Tibial nerve (tissue), 4 donors: ENCODE measurements at regions not wholly inside any gene's neighbourhood (a gene's known extent, or its start where the extent isn't known, plus 50 kb on each side); places are given as distances from the start of the nearest gene placed in this dataset.
"Not testable (repeated sequence)": the region's sequence is repeated elsewhere in the genome, so short reads cannot be mapped to it uniquely, and the experiment has no call there.

Experiments
- DNase-seq, 2 donors: peaks; one replicate each; pipeline ENCODE4 v3.0.0-alpha.2; 2019; ENCODE audit warnings: low spot score in 2 of 2
- H3K27ac ChIP-seq, 4 donors: fragments of 200-600 bp; sonication (generic) in 3 of 4; one replicate each; pipeline ENCODE4 v1.5.1; 2017 to 2019; ENCODE audit warnings: mild to moderate bottlenecking in 1 of 4
- H3K27me3 ChIP-seq, 2 donors: fragments of 200-600 bp; sonication (generic) in 1 of 2; one replicate each; pipeline versions ENCODE4 v1.5.1 to v1.6.0; 2017 to 2019
- H3K36me3 ChIP-seq, 3 donors: fragments of 200-600 bp; sonication (generic); one replicate each; pipeline ENCODE4 v1.5.1; 2018 to 2019
- H3K4me1 ChIP-seq, 4 donors: fragments of 200-600 bp; sonication (generic) in 3 of 4; one replicate each; pipeline ENCODE4 v1.5.1; 2017 to 2019
- H3K4me3 ChIP-seq, 4 donors: fragments of 200-600 bp; sonication (generic) in 3 of 4; one replicate each; pipeline ENCODE4 v1.5.1; 2017 to 2019; ENCODE audit warnings: mild to moderate bottlenecking in 1 of 4, moderate library complexity in 1 of 4
- H3K9me3 ChIP-seq, 4 donors: fragments of 200-600 bp; sonication (generic) in 3 of 4; one replicate each; pipeline ENCODE4 v1.5.1; 2017 to 2019
- EP300 ChIP-seq, 2 donors: sonication (generic); formaldehyde crosslinking; IDR thresholded peaks; one replicate each; pipeline ENCODE4 v1.6.1; 2017; ENCODE audit warnings: antibody characterized with exemption in 2 of 2, mild to moderate bottlenecking in 1 of 2
- POLR2A ChIP-seq, 2 donors: fragments of 450-650 bp; IDR thresholded peaks; one replicate each; pipeline ENCODE4 v1.6.1; 2017; ENCODE audit warnings: antibody characterized with exemption in 2 of 2, mild to moderate bottlenecking in 2 of 2, moderate library complexity in 2 of 2
- WGBS, 2 donors: methylation state at CpG; one replicate each; pipeline ENCODE4 v1.1.5; 2018; 5-methylcytosine and 5-hydroxymethylcytosine counted together
- TF ChIP-seq, protein P1 (sequence below), 5 experiments: fragments of 200-600 bp in 3 of 5; fragments of 450-650 bp in 2 of 5; sonication (generic) in 3 of 5; IDR thresholded peaks; one replicate each; pipeline ENCODE4 v1.5.1; 2016 to 2019; ENCODE audit warnings: antibody characterized with exemption in 5 of 5, mild to moderate bottlenecking in 3 of 5, moderate library complexity in 2 of 5

DNA sequence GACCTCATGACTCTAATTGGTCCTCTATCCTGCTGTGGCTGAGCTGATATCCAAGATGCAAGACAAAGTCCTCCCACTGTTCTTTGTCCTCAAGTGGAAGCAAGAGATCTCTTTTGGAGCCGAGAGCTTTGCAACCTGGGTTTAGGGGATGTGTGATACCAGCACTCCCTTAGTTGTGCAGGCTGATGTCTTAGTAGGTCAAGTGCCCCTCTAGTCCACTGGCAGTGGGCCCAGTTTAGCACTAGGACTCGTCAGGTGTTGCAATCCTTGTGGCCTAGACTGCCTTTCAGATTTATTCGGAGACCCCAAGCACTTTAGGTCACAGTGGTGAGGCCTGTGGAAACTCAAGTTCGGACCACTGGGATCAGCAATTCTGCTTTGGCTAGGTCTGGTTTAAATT lies 64.0 kb downstream of the GPRASP3 start:
- H3K27ac ChIP-seq: no peak overlapping the region
- no peaks in the 10 kb centered on the region for H3K36me3 ChIP-seq
- DNase-seq: no peak
- H3K9me3 ChIP-seq: no peaks in the 10 kb centered on the region
- WGBS, 2 donors: 71 to 80% methylated on average over 1 to 4 of the region's 4 CpGs
- no peaks in the 10 kb centered on the region for H3K27me3 ChIP-seq
- no peak overlapping the region for H3K4me3 ChIP-seq
- TF ChIP-seq EP300 (IDR thresholded peaks at IDR 0.05) (no peak), POLR2A (IDR thresholded peaks at IDR 0.05) (no peak)
- TF ChIP-seq, protein P1, sequence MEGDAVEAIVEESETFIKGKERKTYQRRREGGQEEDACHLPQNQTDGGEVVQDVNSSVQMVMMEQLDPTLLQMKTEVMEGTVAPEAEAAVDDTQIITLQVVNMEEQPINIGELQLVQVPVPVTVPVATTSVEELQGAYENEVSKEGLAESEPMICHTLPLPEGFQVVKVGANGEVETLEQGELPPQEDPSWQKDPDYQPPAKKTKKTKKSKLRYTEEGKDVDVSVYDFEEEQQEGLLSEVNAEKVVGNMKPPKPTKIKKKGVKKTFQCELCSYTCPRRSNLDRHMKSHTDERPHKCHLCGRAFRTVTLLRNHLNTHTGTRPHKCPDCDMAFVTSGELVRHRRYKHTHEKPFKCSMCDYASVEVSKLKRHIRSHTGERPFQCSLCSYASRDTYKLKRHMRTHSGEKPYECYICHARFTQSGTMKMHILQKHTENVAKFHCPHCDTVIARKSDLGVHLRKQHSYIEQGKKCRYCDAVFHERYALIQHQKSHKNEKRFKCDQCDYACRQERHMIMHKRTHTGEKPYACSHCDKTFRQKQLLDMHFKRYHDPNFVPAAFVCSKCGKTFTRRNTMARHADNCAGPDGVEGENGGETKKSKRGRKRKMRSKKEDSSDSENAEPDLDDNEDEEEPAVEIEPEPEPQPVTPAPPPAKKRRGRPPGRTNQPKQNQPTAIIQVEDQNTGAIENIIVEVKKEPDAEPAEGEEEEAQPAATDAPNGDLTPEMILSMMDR (IDR thresholded peaks at IDR 0.05): no peak
- no peaks in the 10 kb centered on the region for H3K4me1 ChIP-seq

DNA sequence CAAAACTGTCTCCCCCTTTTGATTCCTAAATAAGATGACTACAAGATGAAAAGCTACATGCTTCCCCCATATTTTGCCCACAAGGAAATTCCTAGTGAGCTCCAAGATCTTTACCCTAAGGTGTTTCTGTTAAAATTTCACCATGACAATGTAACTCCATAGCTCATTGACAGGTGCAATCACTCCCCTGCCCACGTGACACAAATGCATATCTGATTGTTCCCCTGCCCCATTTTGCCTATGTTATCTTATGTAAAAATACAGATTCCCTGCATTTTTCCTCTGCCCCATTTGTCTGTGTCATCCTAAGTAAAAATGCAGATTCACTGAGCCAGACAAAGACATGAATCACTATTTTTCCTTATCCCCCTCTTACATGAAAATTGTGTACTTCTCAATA lies 66.7 kb downstream of the GPRASP3 start:
- Histone ChIP-seq H3K27me3 (no peaks in the 10 kb centered on the region), H3K27ac (no peak overlapping the region), H3K9me3 (peaks cover 0 to 5% (median 1%) of the 10 kb centered on the region in 4 donors), H3K4me3 (no peak overlapping the region), H3K4me1 (no peaks in the 10 kb centered on the region), H3K36me3 (no peaks in the 10 kb centered on the region)
- 33 to 47% methylated on average over 1 of the region's 1 CpG for WGBS, 2 donors
- no peak for DNase-seq
- no peak for TF ChIP-seq POLR2A (IDR thresholded peaks at IDR 0.05)
- TF ChIP-seq, protein P1 (IDR thresholded peaks at IDR 0.05): no peak
- no peak for TF ChIP-seq EP300 (IDR thresholded peaks at IDR 0.05)

DNA sequence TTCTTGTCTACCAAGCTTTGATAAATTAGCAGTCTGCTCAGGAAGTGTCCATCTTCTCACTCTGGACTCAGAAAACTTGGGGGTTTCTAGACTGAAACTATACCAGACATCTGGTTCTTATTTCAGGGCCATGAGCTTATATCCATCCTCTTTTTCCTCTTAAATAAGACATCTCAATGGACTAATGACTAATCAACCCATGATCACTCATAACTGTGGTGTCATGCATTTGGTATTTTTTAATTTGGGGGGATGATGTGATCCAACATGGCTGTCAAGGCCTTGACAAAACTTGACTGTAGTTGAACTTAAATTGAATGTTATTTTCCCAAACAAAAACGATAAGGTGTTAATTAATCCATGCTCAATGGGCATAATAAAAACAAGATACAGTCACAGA lies 87.8 kb downstream of the GPRASP3 start:
- 53 to 75% methylated on average over 1 of the region's 1 CpG for WGBS, 2 donors
- H3K4me3 ChIP-seq: no peak overlapping the region
- H3K9me3 ChIP-seq: no peaks in the 10 kb centered on the region
- no peaks in the 10 kb centered on the region for H3K4me1 ChIP-seq
- peaks cover 0 to 8% of the 10 kb centered on the region in 2 donors for H3K27me3 ChIP-seq
- no peaks in the 10 kb centered on the region for H3K36me3 ChIP-seq
- no peak overlapping the region for H3K27ac ChIP-seq
- no peak for DNase-seq
- TF ChIP-seq EP300 (IDR thresholded peaks at IDR 0.05): no peak
- TF ChIP-seq, protein P1 (IDR thresholded peaks at IDR 0.05): no peak
- TF ChIP-seq POLR2A (IDR thresholded peaks at IDR 0.05): no peak

DNA sequence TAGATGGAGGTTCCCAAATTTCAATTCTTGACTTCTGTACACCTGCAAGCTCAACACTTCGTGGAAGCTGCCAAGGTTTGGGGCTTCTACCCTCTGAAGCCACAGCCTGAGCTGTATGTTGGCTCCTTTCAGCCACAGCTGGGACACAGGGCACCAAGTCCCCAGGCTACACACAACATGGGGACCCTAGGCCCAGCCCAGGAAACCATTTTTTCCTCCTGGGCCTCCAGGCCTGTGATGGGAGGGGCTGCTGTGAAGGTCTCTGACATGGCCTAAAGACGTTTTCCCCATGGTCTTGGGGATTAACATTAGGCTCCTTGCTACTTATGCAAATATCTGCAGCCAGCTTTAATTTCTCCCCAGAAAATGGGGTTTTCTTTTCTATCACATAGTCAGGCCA lies 97.7 kb downstream of the GPRASP3 start:
- H3K9me3 ChIP-seq, H3K4me3 ChIP-seq, H3K27me3 ChIP-seq, H3K27ac ChIP-seq, DNase-seq, H3K4me1 ChIP-seq: not testable (repeated sequence)
- 53% methylated on average over 2 of the region's 2 CpGs; no CpG with 5 or more reads in 1 of the 2 donors for WGBS, 2 donors
- peaks cover 0 to 26% (median 0%) of the 10 kb centered on the region in 3 donors for H3K36me3 ChIP-seq

DNA sequence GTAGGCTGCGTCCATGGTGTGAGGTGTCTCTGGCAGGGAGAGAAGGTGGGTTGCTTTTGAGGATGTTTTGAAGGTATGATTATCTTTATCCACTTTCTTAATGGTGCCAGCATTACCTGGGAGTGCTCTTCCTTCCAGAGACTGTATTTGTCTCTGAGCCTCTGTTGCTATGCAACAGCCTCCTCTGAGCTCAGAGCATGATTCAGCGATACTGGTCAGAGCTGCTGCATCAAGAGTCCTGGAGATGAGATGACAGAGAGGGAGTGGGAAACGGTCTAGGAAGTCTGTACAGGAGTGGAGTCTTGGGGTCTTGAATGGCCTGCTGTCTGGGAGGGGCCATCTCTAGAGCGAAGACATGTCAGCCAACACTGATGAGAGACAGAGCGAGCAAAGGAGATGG lies 104.4 kb upstream of the RAB40AL start:
- WGBS, 2 donors: 81 to 87% methylated on average over 5 of the region's 5 CpGs
- Histone ChIP-seq H3K4me3 (no peak overlapping the region), H3K36me3 (no peaks in the 10 kb centered on the region), H3K27me3 (peaks cover 0 to 19% of the 10 kb centered on the region in 2 donors), H3K27ac (no peak overlapping the region), H3K4me1 (no peaks in the 10 kb centered on the region), H3K9me3 (no peaks in the 10 kb centered on the region)
- TF ChIP-seq POLR2A (IDR thresholded peaks at IDR 0.05): no peak
- TF ChIP-seq, protein P1 (IDR thresholded peaks at IDR 0.05): no peak
- TF ChIP-seq EP300 (IDR thresholded peaks at IDR 0.05): no peak
- DNase-seq: no peak

DNA sequence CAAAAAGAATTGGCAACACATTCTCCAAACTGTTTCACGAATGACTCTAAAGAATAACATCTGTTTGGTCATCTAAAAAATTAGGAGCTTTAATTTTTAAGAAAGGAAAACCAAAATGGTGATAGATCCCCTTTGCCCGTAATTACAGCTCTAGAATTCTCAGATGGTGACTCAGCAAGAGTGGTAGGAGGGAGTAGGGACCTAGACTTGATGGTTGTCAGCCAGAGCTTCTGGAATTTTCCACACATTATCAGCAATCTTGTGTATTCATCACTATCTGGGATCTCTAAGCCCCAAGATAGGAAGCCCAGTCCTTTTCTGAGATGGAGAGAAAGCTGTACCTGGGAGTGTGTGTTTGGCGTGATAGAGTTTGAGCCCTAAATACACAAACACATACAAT lies 103.9 kb upstream of the RAB40AL start:
- no peaks in the 10 kb centered on the region for H3K4me1 ChIP-seq
- no peak overlapping the region for H3K4me3 ChIP-seq
- H3K9me3 ChIP-seq: no peaks in the 10 kb centered on the region
- 71 to 84% methylated on average over 3 of the region's 3 CpGs for WGBS, 2 donors
- H3K36me3 ChIP-seq: no peaks in the 10 kb centered on the region
- H3K27me3 ChIP-seq: peaks cover 0 to 19% of the 10 kb centered on the region in 2 donors
- TF ChIP-seq EP300 (IDR thresholded peaks at IDR 0.05): no peak
- TF ChIP-seq POLR2A (IDR thresholded peaks at IDR 0.05): no peak
- TF ChIP-seq, protein P1 (IDR thresholded peaks at IDR 0.05): no peak
- H3K27ac ChIP-seq: no peak overlapping the region
- no peak for DNase-seq
